GM12878 (cell line): ENCODE measurements at regions not wholly inside any gene's neighbourhood (a gene's known extent, or its start where the extent isn't known, plus 50 kb on each side); places are given as distances from the start of the nearest gene placed in this dataset.

Source experiments
- ATAC-seq: fragments of 200-7000 bp; cut with Tn5 transposase; 3 replicates; pipeline ENCODE4 v1.9.1; 2020; ENCODE audit warnings: mild to moderate bottlenecking, moderate library complexity
- BruUV-seq: library from RNA; stranded (reverse); fragments of 400-500 nt; replicated peaks from 2 replicates; lab custom pipeline; 2021; lab: Mats Ljungman, UMichigan
- CTCF ChIA-PET: fragments of 300-600 bp; sonication (Branson Sonifier 250); formaldehyde crosslinking; extraction: SDS; loops from one replicate; lab custom pipeline; 2021; ENCODE audit warnings: inconsistent platforms; lab: Yijun Ruan, JAX
- POLR2A ChIA-PET: fragments of 350-600 bp; formaldehyde crosslinking; extraction: SDS; loops from one replicate; lab custom pipeline; 2021; ENCODE audit warnings: inconsistent platforms; lab: Charles Lee
- RAD21 ChIA-PET: fragments of 300-600 bp; sonication (Branson Sonifier 250); formaldehyde crosslinking; loops from one replicate; lab custom pipeline; 2023; ENCODE audit warnings: antibody characterized with exemption; ENCODE audit not compliant: unreplicated experiment; lab: Charles Lee
- SMC1A ChIA-PET: fragments of 300-600 bp; sonication (Branson Sonifier 250); formaldehyde crosslinking; loops from one replicate; lab custom pipeline; 2023; ENCODE audit not compliant: unreplicated experiment, uncharacterized antibody; lab: Charles Lee
- DNase-seq: peaks from one replicate; pipeline ENCODE4 v3.0.0-alpha.2; 2011; ENCODE audit warnings: low read depth, low spot score
- FAIRE-seq: peaks from 3 replicates; lab custom pipeline; 2011; peaks lifted over from hg19 to GRCh38; lab: Jason Lieb, UNC
- H2AFZ ChIP-seq: 2 replicates; pipeline ENCODE4 v1.6.0; 2011; ENCODE audit warnings: low read depth, low read length, control low read depth; ENCODE audit not compliant: control insufficient read depth
- H3K27ac ChIP-seq: 2 replicates; pipeline ENCODE4 v1.5.1; 2011; ENCODE audit warnings: control low read depth; ENCODE audit not compliant: control insufficient read depth, insufficient read depth
- H3K27me3 ChIP-seq, 2 experiments: replicated peaks in 1 of 2; 2 replicates each; pipeline versions ENCODE4 v1.6.0 to v1.6.1; 2011; ENCODE audit warnings: low read length in 1 of 2; ENCODE audit not compliant: control insufficient read depth in 2 of 2, insufficient read depth in 2 of 2
- H3K36me3 ChIP-seq, 2 experiments: 2 replicates each; pipeline ENCODE4 v1.5.1; 2011; ENCODE audit warnings: low read length in 1 of 2; ENCODE audit not compliant: control insufficient read depth in 2 of 2, insufficient read depth in 2 of 2
- H3K4me1 ChIP-seq: 2 replicates; pipeline ENCODE4 v1.6.1; 2011; ENCODE audit warnings: mild to moderate bottlenecking, low read length, moderate library complexity, mixed read lengths; ENCODE audit not compliant: control insufficient read depth, insufficient read depth
- H3K4me2 ChIP-seq: 2 replicates; pipeline ENCODE4 v1.6.0; 2011; ENCODE audit warnings: control low read depth; ENCODE audit not compliant: control insufficient read depth, insufficient read depth
- H3K4me3 ChIP-seq: fragments of 200-600 bp; sonication (generic); 2 replicates; pipeline ENCODE4 v1.5.1; 2016
- H3K79me2 ChIP-seq: 2 replicates; pipeline ENCODE4 v1.6.0; 2011; ENCODE audit warnings: low read length; ENCODE audit not compliant: control insufficient read depth, insufficient read depth
- H3K9ac ChIP-seq: 2 replicates; pipeline ENCODE4 v1.8.0; 2011; ENCODE audit warnings: low read length, control low read depth, mixed read lengths; ENCODE audit not compliant: control insufficient read depth, insufficient read depth
- H3K9me3 ChIP-seq: replicated peaks from 3 replicates; pipeline ENCODE4 v1.5.1; 2011; ENCODE audit warnings: mild to moderate bottlenecking, low read length; ENCODE audit not compliant: control insufficient read depth, insufficient read depth
- H4K20me1 ChIP-seq: 2 replicates; pipeline ENCODE4 v1.6.0; 2011; ENCODE audit not compliant: control insufficient read depth, insufficient read depth
- BCL11A ChIP-seq: IDR thresholded peaks from 2 replicates; pipeline ENCODE4 v1.6.1; 2011; ENCODE audit warnings: low read depth, low read length
- BHLHE40 ChIP-seq, 2 experiments: fragments of 450-650 bp in 1 of 2; IDR thresholded peaks; 2 replicates each; pipeline ENCODE4 v1.6.1; 2011 to 2017; ENCODE audit warnings: low read depth in 2 of 2, borderline replicate concordance in 1 of 2, improper control_type of control experiment in 1 of 2, low read length in 1 of 2, mild to moderate bottlenecking in 1 of 2
- EP300 ChIP-seq, 2 experiments: fragments of 150-350 bp in 1 of 2; IDR thresholded peaks; 2 replicates each; pipeline ENCODE4 v1.6.1; 2011 to 2012; ENCODE audit warnings: low read depth in 2 of 2, low read length in 2 of 2, borderline replicate concordance in 1 of 2, improper control_type of control experiment in 1 of 2, inconsistent platforms in 1 of 2; ENCODE audit not compliant: control insufficient read depth in 1 of 2
- FOS ChIP-seq: IDR thresholded peaks from 3 replicates; pipeline ENCODE4 v1.6.1; 2011; ENCODE audit warnings: borderline replicate concordance; ENCODE audit not compliant: insufficient read length; ENCODE audit errors: extremely low read depth
- GABPA ChIP-seq: IDR thresholded peaks from 2 replicates; pipeline ENCODE4 v1.6.1; 2014; ENCODE audit warnings: antibody characterized with exemption, low read depth, mild to moderate bottlenecking, inconsistent platforms
- HDAC6 ChIP-seq: fragments of 200-600 bp; sonication (generic); IDR thresholded peaks from one replicate; pipeline ENCODE4 v1.8.0; 2017; ENCODE audit warnings: antibody characterized with exemption; ENCODE audit not compliant: unreplicated experiment
- PAX5 ChIP-seq: IDR thresholded peaks from 2 replicates; pipeline ENCODE4 v1.6.1; 2011; ENCODE audit warnings: low read depth, low read length, borderline replicate concordance
- RFX5 ChIP-seq: IDR thresholded peaks from 2 replicates; pipeline ENCODE4 v1.6.1; 2011; ENCODE audit warnings: low read depth, low read length, improper control_type of control experiment
- SUZ12 ChIP-seq: fragments of 200-600 bp; sonication (generic); IDR thresholded peaks from one replicate; pipeline ENCODE4 v1.6.1; 2018; ENCODE audit warnings: antibody characterized with exemption, mild to moderate bottlenecking; ENCODE audit not compliant: unreplicated experiment
- ZZZ3 ChIP-seq: IDR thresholded peaks from 2 replicates; pipeline ENCODE4 v1.6.1; 2011; ENCODE audit warnings: low read depth; ENCODE audit not compliant: control insufficient read depth, insufficient read length
- in situ Hi-C: fragments of 300-500 bp; cut with MboI; formaldehyde crosslinking; loops from 9 replicates; pipeline ENCODE4 v1.14.3; 2018; ENCODE audit warnings: mixed read lengths
- intact Hi-C: fragments of 100-400 bp; cut with micrococcal nuclease; formaldehyde crosslinking; loops from one replicate; pipeline ENCODE4 v1.14.2; 2022; ENCODE audit not compliant: unreplicated experiment
- TF ChIP-seq, protein P1 (sequence below): fragments of 450-650 bp; IDR thresholded peaks from 2 replicates; pipeline ENCODE4 v1.6.1; 2017; ENCODE audit warnings: mild to moderate bottlenecking
- TF ChIP-seq, protein P2 (sequence below): fragments of 450-650 bp; IDR thresholded peaks from 2 replicates; pipeline ENCODE4 v1.6.1; 2017; ENCODE audit warnings: mild to moderate bottlenecking, low read depth, inconsistent platforms; ENCODE audit not compliant: poor library complexity, severe bottlenecking
- TF ChIP-seq, protein P3 (sequence below): IDR thresholded peaks from 2 replicates; pipeline ENCODE4 v1.6.1; 2011; ENCODE audit warnings: low read depth, mild to moderate bottlenecking, low read length, moderate library complexity, borderline replicate concordance; ENCODE audit errors: extremely low read depth
- TF ChIP-seq, protein P4 (sequence below): fragments of 450-650 bp; IDR thresholded peaks from 2 replicates; pipeline ENCODE4 v1.6.1; 2016; ENCODE audit warnings: mild to moderate bottlenecking, moderate library complexity, borderline replicate concordance

GRCh38 chr20:39263076-39263475 lies 300.9 kb downstream of the DHX35 start:
- Histone ChIP-seq H3K9ac (no peak overlapping the region), H3K27me3 (no peaks in the 10 kb centered on the region), H3K9me3 (no peaks in the 10 kb centered on the region), H3K4me1 (no peaks in the 10 kb centered on the region), H3K36me3 (no peaks in the 10 kb centered on the region), H2AFZ (no peak overlapping the region), H3K27ac (no peak overlapping the region), H3K4me2 (no peak overlapping the region), H4K20me1 (no peaks in the 10 kb centered on the region), H3K79me2 (no peaks in the 10 kb centered on the region), H3K4me3 (no peak overlapping the region)
- in situ Hi-C loops (no loop called here), intact Hi-C loops (no loop called here)
- no TSS peak for BruUV-seq
- TF ChIP-seq ZZZ3, result no peak
- no peak for TF ChIP-seq EP300 (IDR thresholded peaks at IDR 0.05; ENCODE audit: borderline replicate concordance in 1 of 2, control insufficient read depth in 1 of 2, low read depth in 2 of 2, low read length in 2 of 2)
- no peak for TF ChIP-seq FOS
- no peak for TF ChIP-seq PAX5
- no peak for TF ChIP-seq BHLHE40 (IDR thresholded peaks at IDR 0.05; ENCODE audit: borderline replicate concordance in 1 of 2, low read depth in 2 of 2, low read length in 1 of 2)
- TF ChIP-seq, protein P1, sequence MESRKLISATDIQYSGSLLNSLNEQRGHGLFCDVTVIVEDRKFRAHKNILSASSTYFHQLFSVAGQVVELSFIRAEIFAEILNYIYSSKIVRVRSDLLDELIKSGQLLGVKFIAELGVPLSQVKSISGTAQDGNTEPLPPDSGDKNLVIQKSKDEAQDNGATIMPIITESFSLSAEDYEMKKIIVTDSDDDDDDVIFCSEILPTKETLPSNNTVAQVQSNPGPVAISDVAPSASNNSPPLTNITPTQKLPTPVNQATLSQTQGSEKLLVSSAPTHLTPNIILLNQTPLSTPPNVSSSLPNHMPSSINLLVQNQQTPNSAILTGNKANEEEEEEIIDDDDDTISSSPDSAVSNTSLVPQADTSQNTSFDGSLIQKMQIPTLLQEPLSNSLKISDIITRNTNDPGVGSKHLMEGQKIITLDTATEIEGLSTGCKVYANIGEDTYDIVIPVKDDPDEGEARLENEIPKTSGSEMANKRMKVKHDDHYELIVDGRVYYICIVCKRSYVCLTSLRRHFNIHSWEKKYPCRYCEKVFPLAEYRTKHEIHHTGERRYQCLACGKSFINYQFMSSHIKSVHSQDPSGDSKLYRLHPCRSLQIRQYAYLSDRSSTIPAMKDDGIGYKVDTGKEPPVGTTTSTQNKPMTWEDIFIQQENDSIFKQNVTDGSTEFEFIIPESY, result no peak
- no peak for TF ChIP-seq HDAC6
- TF ChIP-seq, protein P2, sequence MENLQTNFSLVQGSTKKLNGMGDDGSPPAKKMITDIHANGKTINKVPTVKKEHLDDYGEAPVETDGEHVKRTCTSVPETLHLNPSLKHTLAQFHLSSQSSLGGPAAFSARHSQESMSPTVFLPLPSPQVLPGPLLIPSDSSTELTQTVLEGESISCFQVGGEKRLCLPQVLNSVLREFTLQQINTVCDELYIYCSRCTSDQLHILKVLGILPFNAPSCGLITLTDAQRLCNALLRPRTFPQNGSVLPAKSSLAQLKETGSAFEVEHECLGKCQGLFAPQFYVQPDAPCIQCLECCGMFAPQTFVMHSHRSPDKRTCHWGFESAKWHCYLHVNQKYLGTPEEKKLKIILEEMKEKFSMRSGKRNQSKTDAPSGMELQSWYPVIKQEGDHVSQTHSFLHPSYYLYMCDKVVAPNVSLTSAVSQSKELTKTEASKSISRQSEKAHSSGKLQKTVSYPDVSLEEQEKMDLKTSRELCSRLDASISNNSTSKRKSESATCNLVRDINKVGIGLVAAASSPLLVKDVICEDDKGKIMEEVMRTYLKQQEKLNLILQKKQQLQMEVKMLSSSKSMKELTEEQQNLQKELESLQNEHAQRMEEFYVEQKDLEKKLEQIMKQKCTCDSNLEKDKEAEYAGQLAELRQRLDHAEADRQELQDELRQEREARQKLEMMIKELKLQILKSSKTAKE, result no peak
- no peak for TF ChIP-seq RFX5
- TF ChIP-seq BCL11A, result no peak
- TF ChIP-seq GABPA, result no peak
- no peak for TF ChIP-seq SUZ12
- TF ChIP-seq, protein P3, sequence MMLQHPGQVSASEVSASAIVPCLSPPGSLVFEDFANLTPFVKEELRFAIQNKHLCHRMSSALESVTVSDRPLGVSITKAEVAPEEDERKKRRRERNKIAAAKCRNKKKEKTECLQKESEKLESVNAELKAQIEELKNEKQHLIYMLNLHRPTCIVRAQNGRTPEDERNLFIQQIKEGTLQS, result no peak
- TF ChIP-seq, protein P4, sequence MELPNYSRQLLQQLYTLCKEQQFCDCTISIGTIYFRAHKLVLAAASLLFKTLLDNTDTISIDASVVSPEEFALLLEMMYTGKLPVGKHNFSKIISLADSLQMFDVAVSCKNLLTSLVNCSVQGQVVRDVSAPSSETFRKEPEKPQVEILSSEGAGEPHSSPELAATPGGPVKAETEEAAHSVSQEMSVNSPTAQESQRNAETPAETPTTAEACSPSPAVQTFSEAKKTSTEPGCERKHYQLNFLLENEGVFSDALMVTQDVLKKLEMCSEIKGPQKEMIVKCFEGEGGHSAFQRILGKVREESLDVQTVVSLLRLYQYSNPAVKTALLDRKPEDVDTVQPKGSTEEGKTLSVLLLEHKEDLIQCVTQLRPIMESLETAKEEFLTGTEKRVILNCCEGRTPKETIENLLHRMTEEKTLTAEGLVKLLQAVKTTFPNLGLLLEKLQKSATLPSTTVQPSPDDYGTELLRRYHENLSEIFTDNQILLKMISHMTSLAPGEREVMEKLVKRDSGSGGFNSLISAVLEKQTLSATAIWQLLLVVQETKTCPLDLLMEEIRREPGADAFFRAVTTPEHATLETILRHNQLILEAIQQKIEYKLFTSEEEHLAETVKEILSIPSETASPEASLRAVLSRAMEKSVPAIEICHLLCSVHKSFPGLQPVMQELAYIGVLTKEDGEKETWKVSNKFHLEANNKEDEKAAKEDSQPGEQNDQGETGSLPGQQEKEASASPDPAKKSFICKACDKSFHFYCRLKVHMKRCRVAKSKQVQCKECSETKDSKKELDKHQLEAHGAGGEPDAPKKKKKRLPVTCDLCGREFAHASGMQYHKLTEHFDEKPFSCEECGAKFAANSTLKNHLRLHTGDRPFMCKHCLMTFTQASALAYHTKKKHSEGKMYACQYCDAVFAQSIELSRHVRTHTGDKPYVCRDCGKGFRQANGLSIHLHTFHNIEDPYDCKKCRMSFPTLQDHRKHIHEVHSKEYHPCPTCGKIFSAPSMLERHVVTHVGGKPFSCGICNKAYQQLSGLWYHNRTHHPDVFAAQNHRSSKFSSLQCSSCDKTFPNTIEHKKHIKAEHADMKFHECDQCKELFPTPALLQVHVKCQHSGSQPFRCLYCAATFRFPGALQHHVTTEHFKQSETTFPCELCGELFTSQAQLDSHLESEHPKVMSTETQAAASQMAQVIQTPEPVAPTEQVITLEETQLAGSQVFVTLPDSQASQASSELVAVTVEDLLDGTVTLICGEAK, result no peak
- POLR2A ChIA-PET, result no interaction called here
- RAD21 ChIA-PET, result no interaction called here
- DNase-seq, result no peak
- CTCF ChIA-PET, result interaction anchor here (0.8 to 1.6 kb wide), 5 partner anchors 10 to 136 kb away, joined by 3 to 5 read pairs (median 4); no protein-coding TSS in a partner anchor
- no peak for FAIRE-seq
- SMC1A ChIA-PET, result no interaction called here
- no peak for ATAC-seq
